ENCODE measurements at regions not wholly inside any gene's neighbourhood (a gene's known extent, or its start where the extent isn't known, plus 50 kb on each side); places are given as distances from the start of the nearest gene placed in this dataset.

- Histone ChIP-seq H3K4me3 (no peak overlapping the region), H3K4me1 (no peaks in the 10 kb centered on the region), H3K27me3 (no peaks in the 10 kb centered on the region), H3K9me3 (no peaks in the 10 kb centered on the region), H3K36me3 (no peaks in the 10 kb centered on the region), H3K27ac (no peak overlapping the region)
- DNase-seq (ENCODE audit: extremely low spot score in 2 of 2), result no peak
- TF ChIP-seq POLR2A (IDR thresholded peaks at IDR 0.05) (no peak), CTCF (IDR thresholded peaks at IDR 0.05) (no peak), POLR2AphosphoS5 (IDR thresholded peaks at IDR 0.05; ENCODE audit: insufficient read depth in 1 of 2, low read depth in 1 of 2) (no peak)
- intact Hi-C loops (cut with DNase I), result no loop called here
Measured at GRCh38 chr18:78785706-78786105, 193.9 kb upstream of the SALL3 start.

- no peaks in the 10 kb centered on the region for H3K4me1 ChIP-seq
- no peak overlapping the region for H3K27ac ChIP-seq
- TF ChIP-seq POLR2AphosphoS5 (IDR thresholded peaks at IDR 0.05; ENCODE audit: insufficient read depth in 1 of 2, low read depth in 1 of 2) (no peak), CTCF (IDR thresholded peaks at IDR 0.05) (no peak), POLR2A (IDR thresholded peaks at IDR 0.05) (no peak)
- H3K9me3 ChIP-seq, result no peaks in the 10 kb centered on the region
- DNase-seq (ENCODE audit: extremely low spot score in 2 of 2), result no peak
- no peaks in the 10 kb centered on the region for H3K36me3 ChIP-seq
- H3K27me3 ChIP-seq, result no peaks in the 10 kb centered on the region
- H3K4me3 ChIP-seq, result no peak overlapping the region
- intact Hi-C loops (cut with DNase I), result no loop called here
Measured at GRCh38 chr18:78786776-78787175, 192.8 kb upstream of the SALL3 start.

- TF ChIP-seq POLR2AphosphoS5 (IDR thresholded peaks at IDR 0.05; ENCODE audit: insufficient read depth in 1 of 2, low read depth in 1 of 2) (no peak), CTCF (IDR thresholded peaks at IDR 0.05) (no peak), POLR2A (IDR thresholded peaks at IDR 0.05) (no peak)
- Histone ChIP-seq H3K4me3 (no peak overlapping the region), H3K27ac (no peak overlapping the region), H3K9me3 (no peaks in the 10 kb centered on the region), H3K36me3 (no peaks in the 10 kb centered on the region), H3K27me3 (no peaks in the 10 kb centered on the region), H3K4me1 (no peaks in the 10 kb centered on the region)
- intact Hi-C loops (cut with DNase I), result no loop called here
- no peak for DNase-seq (ENCODE audit: extremely low spot score in 2 of 2)
Measured at GRCh38 chr18:78787751-78788150, 191.9 kb upstream of the SALL3 start.

- Histone ChIP-seq H3K4me1 (no peaks in the 10 kb centered on the region), H3K27ac (no peak overlapping the region), H3K4me3 (no peak overlapping the region), H3K9me3 (no peaks in the 10 kb centered on the region), H3K27me3 (no peaks in the 10 kb centered on the region), H3K36me3 (no peaks in the 10 kb centered on the region)
- intact Hi-C loops (cut with DNase I), result no loop called here
- no peak for TF ChIP-seq POLR2AphosphoS5 (IDR thresholded peaks at IDR 0.05; ENCODE audit: insufficient read depth in 1 of 2, low read depth in 1 of 2)
- TF ChIP-seq POLR2A (IDR thresholded peaks at IDR 0.05), result no peak
- no peak for TF ChIP-seq CTCF (IDR thresholded peaks at IDR 0.05)
- DNase-seq (ENCODE audit: extremely low spot score in 2 of 2), result no peak
Measured at GRCh38 chr18:78788161-78788560, 191.5 kb upstream of the SALL3 start.

- Histone ChIP-seq H3K27me3 (no peaks in the 10 kb centered on the region), H3K4me1 (no peaks in the 10 kb centered on the region), H3K27ac (no peak overlapping the region), H3K9me3 (no peaks in the 10 kb centered on the region), H3K36me3 (no peaks in the 10 kb centered on the region), H3K4me3 (no peak overlapping the region)
- intact Hi-C loops (cut with DNase I), result no loop called here
- TF ChIP-seq POLR2A (IDR thresholded peaks at IDR 0.05) (no peak), POLR2AphosphoS5 (IDR thresholded peaks at IDR 0.05; ENCODE audit: insufficient read depth in 1 of 2, low read depth in 1 of 2) (no peak), CTCF (IDR thresholded peaks at IDR 0.05) (no peak)
- DNase-seq (ENCODE audit: extremely low spot score in 2 of 2), result no peak
Measured at GRCh38 chr18:78789850-78790249, 189.8 kb upstream of the SALL3 start.

Measured in vagina (tissue), 2 donors.